ENCODE measurements at regions not wholly inside any gene's neighbourhood (a gene's known extent, or its start where the extent isn't known, plus 50 kb on each side); places are given as distances from the start of the nearest gene placed in this dataset.

- no peak overlapping the region for H3K9ac ChIP-seq (ENCODE audit: low read length)
- no peaks in the 10 kb centered on the region for H3K9me2 ChIP-seq (replicated peaks; ENCODE audit: insufficient read depth, low read length)
- H3K4me3 ChIP-seq (ENCODE audit: low read length): no peak overlapping the region
- H3K79me2 ChIP-seq (ENCODE audit: low read length): no peaks in the 10 kb centered on the region
- H3K9me3 ChIP-seq (replicated peaks; ENCODE audit: insufficient read depth, low read length): no peaks in the 10 kb centered on the region
- DNase-seq: no peak
- H3K36me3 ChIP-seq (replicated peaks; ENCODE audit: insufficient read depth, low read length): no peaks in the 10 kb centered on the region
- no peaks in the 10 kb centered on the region for H3K4me1 ChIP-seq (ENCODE audit: low read length)
- TF ChIP-seq CTCF (IDR thresholded peaks at IDR 0.05; ENCODE audit: low read length) (no peak), EZH2 (optimal IDR thresholded peaks at IDR 0.05; ENCODE audit: low read depth, low read length) (no peak), EZH2phosphoT487 (IDR thresholded peaks at IDR 0.05; ENCODE audit: low read length) (no peak)
- no peak overlapping the region for H3K4me2 ChIP-seq (ENCODE audit: low read depth, low read length)
- no peak overlapping the region for H3K27ac ChIP-seq (ENCODE audit: low read length)
- H3K27me3 ChIP-seq (replicated peaks; ENCODE audit: insufficient read depth, low read length): no peaks in the 10 kb centered on the region
- no peaks in the 10 kb centered on the region for H4K20me1 ChIP-seq (ENCODE audit: insufficient read depth, low read length)
- H2AFZ ChIP-seq (ENCODE audit: low read length): no peak overlapping the region
- no peaks in the 10 kb centered on the region for H3F3A ChIP-seq (ENCODE audit: insufficient read depth, low read length)
Measured at GRCh38 chr7:69364813-69365643, 233.2 kb upstream of the AUTS2 start.

DNA sequence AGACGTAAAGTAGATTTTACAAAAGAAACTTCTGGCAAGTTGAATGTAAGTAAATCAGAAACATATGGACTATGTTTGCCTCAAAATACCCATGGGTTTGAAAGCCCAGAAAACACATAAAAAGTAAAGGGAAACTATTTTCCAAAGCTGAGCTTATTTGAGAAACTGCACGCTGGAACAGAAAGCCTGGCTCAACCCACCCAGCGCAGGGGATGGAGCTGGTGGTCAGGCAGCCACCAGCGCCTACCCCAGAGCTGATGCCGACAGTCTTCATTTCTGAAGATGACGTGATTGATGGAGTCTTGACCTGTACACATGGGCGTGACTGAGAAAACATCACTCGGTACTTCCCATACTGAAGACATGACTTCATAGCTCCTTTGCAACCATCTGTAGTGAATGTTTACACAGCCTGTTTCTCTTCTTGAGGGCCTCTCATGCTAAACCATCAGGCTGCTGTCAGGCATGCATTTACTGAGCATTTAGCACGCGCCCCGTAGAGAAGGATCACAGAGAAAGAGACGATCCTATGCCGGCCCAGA, 232.6 kb upstream of the AUTS2 start:
- Histone ChIP-seq H3K9me2 (replicated peaks; ENCODE audit: insufficient read depth, low read length) (no peaks in the 10 kb centered on the region), H3K4me3 (ENCODE audit: low read length) (no peak overlapping the region), H3K9me3 (replicated peaks; ENCODE audit: insufficient read depth, low read length) (no peaks in the 10 kb centered on the region), H3K36me3 (replicated peaks; ENCODE audit: insufficient read depth, low read length) (no peaks in the 10 kb centered on the region), H4K20me1 (ENCODE audit: insufficient read depth, low read length) (no peaks in the 10 kb centered on the region), H3K9ac (ENCODE audit: low read length) (no peak overlapping the region), H3F3A (ENCODE audit: insufficient read depth, low read length) (no peaks in the 10 kb centered on the region), H3K4me1 (ENCODE audit: low read length) (no peaks in the 10 kb centered on the region), H3K27ac (ENCODE audit: low read length) (no peak overlapping the region), H3K4me2 (ENCODE audit: low read depth, low read length) (no peak overlapping the region), H3K27me3 (replicated peaks; ENCODE audit: insufficient read depth, low read length) (no peaks in the 10 kb centered on the region), H3K79me2 (ENCODE audit: low read length) (no peaks in the 10 kb centered on the region), H2AFZ (ENCODE audit: low read length) (no peak overlapping the region)
- TF ChIP-seq EZH2 (optimal IDR thresholded peaks at IDR 0.05; ENCODE audit: low read depth, low read length) (no peak), CTCF (IDR thresholded peaks at IDR 0.05; ENCODE audit: low read length) (no peak), EZH2phosphoT487 (IDR thresholded peaks at IDR 0.05; ENCODE audit: low read length) (no peak)
- no peak for DNase-seq

DNA sequence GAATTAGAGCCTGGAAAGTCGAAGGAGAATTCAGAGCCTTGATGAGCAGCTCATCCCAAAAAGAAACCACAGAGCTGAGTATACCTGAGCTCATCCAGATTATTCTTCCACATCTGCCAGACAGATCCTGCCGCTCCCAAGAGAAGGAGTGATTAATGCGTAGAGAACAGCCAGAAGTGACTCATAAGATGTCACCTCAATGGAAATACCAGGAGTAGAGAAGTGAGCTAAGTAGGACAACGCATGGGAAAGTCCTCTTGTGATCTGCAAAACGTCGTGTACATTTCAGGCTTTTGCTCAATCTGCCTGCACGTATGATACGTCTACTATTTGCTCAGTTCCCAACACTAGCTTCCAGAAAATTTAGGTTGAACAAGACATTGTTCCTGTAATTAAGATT, 230.5 kb upstream of the AUTS2 start:
- TF ChIP-seq EZH2phosphoT487 (IDR thresholded peaks at IDR 0.05; ENCODE audit: low read length) (no peak), EZH2 (optimal IDR thresholded peaks at IDR 0.05; ENCODE audit: low read depth, low read length) (no peak), CTCF (IDR thresholded peaks at IDR 0.05; ENCODE audit: low read length) (no peak)
- DNase-seq: no peak
- H3K4me2 ChIP-seq (ENCODE audit: low read depth, low read length): no peak overlapping the region

More for the DNA sequence above, 230.5 kb upstream of the AUTS2 start:
- H2AFZ ChIP-seq (ENCODE audit: low read length): no peak overlapping the region
- no peaks in the 10 kb centered on the region for H4K20me1 ChIP-seq (ENCODE audit: insufficient read depth, low read length)
- no peaks in the 10 kb centered on the region for H3K79me2 ChIP-seq (ENCODE audit: low read length)
- no peak overlapping the region for H3K9ac ChIP-seq (ENCODE audit: low read length)
- no peaks in the 10 kb centered on the region for H3K36me3 ChIP-seq (replicated peaks; ENCODE audit: insufficient read depth, low read length)
- no peaks in the 10 kb centered on the region for H3K9me3 ChIP-seq (replicated peaks; ENCODE audit: insufficient read depth, low read length)
- no peaks in the 10 kb centered on the region for H3F3A ChIP-seq (ENCODE audit: insufficient read depth, low read length)
- no peak overlapping the region for H3K27ac ChIP-seq (ENCODE audit: low read length)
- no peak overlapping the region for H3K4me3 ChIP-seq (ENCODE audit: low read length)
- H3K9me2 ChIP-seq (replicated peaks; ENCODE audit: insufficient read depth, low read length): no peaks in the 10 kb centered on the region
- H3K4me1 ChIP-seq (ENCODE audit: low read length): no peaks in the 10 kb centered on the region
- no peaks in the 10 kb centered on the region for H3K27me3 ChIP-seq (replicated peaks; ENCODE audit: insufficient read depth, low read length)
